ENCODE measurements at regions not wholly inside any gene's neighbourhood (a gene's known extent, or its start where the extent isn't known, plus 50 kb on each side); places are given as distances from the start of the nearest gene placed in this dataset.
"Not testable (repeated sequence)": the region's sequence is repeated elsewhere in the genome, so short reads cannot be mapped to it uniquely, and the experiment has no call there.

DNA sequence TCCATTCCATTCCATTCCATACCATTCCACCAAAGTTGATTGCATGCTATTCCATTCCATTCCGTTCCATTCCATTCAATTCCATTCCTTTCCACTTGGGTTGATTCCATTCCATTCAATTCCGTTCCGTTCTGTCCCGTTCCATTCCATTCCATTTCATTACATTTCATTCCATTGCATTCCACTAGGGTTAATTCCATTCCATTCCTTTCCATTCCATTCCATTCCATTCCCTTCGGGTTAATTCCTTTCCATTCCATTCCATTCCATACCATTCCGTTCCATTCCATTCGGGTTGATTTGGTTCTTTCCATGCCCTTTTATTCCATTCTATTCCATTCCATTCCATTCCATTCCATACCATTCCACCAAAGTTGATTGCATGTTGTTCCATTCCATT, 131.9 kb downstream of the CWH43 start:
- DNase-seq (ENCODE audit: low spot score), result not testable (repeated sequence)

DNA sequence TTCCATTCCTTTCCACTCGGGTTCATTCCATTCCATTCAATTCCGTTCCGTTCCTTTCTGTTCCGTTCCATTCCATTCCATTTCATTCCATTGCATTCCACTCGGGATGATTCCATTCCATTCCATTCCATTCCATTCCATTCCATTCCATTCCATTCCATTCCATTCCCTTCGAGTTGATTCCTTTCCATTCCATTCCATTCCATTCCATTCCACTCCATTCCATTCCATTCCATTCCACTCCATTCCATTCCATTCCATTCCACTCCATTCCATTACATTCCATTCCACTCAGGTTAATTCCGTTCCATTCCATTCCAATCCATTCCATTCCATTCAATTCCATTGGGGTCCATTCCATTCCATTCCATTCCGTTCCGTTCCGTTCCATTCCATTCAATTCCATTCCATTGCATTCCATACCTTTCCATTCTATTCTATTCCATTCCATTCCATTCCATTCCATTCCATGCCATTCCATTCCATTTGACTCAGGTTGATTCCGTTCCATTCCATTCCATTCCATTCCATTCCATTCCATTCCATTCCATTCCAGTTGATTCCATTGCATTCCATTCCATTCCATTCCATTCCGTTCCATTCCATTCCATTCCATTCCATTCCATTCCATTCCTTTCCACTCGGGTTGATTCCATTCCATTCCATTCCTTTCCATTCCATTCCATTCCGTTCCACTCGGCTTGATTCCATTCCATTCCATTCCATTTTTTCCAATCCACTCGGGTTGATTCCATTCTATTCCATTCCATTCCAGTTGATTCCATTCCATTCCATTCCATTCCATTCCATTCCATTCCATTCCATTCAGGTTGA, 132.5 kb downstream of the CWH43 start:
- not testable (repeated sequence) for DNase-seq (ENCODE audit: low spot score)

DNA sequence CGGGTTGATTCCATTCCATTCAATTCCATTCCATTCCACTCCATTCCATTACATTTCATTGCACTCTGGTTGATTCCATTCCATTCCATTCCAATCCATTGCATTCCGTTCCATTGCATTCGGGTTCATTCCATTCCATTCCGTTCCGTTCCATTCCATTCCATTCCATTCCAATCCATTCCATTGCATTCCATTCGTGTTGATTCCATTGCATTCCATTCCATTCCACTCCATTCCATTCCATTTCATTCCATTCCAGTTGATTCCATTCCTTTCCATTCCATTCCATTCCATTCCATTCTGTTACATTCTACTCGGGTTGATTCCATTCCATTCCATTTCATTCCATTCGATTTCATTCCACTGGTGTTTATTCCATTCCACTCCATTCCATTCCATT, 133.3 kb downstream of the CWH43 start:
- DNase-seq (ENCODE audit: low spot score), result not testable (repeated sequence)

DNA sequence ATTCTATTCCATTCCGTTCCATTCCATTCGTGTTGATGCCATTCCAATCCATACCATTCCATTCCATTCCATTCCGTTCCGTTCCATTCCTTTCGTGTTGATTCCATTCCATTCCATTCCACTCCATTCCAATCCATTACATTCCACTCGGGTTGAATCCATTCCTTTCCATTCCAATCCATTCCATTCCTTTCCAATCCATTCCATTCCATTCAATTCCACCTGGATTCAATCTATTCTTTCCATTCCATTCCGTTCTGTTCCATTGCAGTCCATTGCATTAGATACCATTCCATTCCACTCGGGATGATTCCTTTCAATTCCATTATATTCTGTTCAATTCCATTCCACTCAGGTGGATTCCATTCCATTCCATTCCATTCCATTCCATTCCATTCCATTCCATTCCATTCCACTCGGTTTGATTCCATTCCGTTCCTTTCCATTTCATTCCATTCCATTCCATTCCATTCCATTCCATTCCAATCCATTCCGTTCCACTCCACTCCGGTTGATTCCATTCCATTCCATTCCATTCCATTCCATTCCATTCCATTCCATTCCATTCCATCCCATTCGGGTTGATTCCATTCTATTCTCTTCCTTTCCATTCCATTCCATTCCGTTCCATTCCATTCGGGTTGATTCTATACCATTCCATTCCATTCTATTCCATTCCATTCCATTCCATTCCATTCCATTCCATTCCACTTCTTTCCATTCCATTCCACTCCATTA, 134.1 kb downstream of the CWH43 start:
- DNase-seq (ENCODE audit: low spot score), result not testable (repeated sequence)

DNA sequence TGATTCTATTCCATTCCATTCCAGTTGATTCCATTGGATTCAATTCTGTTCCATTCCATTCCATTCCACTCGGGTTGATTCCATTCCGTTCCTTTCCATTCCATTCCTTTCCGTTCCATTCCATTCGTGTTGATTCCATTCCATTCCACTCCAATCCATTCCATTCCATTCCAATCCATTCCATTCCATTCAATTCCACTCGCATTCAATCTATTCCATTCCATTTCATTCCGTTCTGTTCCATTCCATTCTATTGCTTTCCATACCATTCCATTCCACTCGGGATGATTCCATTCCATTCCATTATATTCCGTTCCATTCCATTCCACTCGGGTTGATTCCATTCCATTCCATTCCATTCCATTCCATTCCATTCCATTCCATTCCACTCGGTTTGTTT, 134.7 kb downstream of the CWH43 start:
- DNase-seq (ENCODE audit: low spot score), result peak; percentile 75

DNA sequence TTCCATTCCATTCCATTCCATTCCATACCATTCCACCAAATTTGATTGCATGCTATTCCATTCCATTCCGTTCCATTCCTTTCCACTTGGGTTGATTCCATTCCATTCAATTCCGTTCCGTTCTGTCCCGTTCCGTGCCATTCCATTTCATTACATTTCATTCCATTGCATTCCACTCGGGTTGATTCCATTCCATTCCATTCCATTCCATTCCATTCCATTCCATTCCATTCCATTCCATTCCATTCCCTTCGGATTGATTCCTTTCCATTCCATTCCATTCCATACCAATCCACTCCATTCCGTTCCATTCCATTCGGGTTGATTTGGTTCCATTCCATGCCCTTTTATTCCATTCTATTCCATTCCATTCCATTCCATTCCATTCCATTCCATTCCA, 140.4 kb downstream of the CWH43 start:
- not testable (repeated sequence) for DNase-seq (ENCODE audit: low spot score)

DNA sequence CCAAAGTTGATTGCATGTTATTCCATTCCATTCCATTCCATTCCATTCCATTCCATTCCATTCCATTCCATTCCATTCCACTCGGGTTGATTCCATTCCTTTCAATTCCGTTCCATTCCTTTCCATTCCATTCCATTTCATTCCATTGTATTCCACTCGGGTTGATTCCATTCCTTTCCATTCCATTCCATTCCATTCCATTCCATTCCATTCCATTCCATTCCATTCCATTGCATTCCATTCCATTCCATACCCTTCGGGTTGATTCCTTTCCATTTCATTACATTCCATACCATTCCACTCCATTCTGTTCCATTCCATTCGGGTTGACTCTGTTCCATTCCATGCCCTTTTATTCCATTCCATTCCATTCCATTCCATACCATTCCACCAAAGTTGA, 140.8 kb downstream of the CWH43 start:
- DNase-seq (ENCODE audit: low spot score), result not testable (repeated sequence)

DNA sequence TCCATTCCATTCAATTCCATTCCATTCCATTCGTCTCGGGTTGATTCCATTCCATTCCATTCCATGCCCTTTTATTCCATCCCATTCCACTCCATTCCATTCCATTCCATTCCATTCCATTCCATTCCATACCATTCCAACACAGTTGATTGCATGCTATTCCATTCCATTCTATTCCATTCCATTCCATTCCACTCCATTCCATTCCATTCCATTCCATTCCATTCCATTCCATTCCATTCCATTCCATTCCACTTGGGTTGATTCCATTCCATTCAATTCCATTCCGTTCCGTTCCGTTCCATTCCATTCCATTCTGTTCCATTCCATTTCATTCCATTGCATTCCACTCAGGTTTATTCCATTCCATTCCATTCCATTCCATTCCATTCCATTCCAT, 143.3 kb downstream of the CWH43 start:
- not testable (repeated sequence) for DNase-seq (ENCODE audit: low spot score)

DNA sequence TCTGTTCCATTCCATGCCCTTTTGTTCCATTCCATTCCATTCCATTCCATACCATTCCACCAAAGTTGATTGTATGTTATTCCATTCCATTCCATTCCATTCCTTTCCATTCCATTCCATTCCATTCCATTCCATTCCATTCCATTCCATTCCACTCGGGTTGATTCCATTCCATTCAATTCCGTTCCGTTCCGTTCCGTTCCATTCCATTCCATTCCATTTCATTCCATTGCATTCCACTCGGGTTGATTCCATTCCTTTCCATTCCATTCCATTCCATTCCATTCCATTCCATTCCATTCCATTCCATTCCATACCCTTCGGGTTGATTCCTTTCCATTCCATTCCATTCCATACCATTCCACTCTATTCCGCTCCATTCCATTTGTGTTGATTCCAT, 143.8 kb downstream of the CWH43 start:
- DNase-seq (ENCODE audit: low spot score), result not testable (repeated sequence)

DNA sequence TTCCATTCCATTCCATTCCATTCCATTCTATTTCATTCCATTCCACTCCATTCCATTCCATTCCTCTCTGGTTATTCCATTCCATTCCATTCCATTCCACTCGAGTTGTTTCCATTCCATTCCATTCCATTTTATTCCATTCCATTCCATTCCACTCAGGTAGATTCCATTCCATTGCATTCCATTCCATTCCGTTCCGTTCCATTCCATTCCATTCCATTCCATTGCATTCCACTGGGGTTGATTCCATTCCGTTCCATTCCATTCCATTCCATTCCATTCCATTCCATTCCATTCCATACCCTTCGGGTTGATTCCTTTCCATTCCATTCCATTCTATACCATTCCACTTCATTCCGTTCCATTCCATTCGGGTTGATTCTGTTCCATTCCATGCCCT, 144.6 kb downstream of the CWH43 start:
- not testable (repeated sequence) for DNase-seq (ENCODE audit: low spot score)

DNA sequence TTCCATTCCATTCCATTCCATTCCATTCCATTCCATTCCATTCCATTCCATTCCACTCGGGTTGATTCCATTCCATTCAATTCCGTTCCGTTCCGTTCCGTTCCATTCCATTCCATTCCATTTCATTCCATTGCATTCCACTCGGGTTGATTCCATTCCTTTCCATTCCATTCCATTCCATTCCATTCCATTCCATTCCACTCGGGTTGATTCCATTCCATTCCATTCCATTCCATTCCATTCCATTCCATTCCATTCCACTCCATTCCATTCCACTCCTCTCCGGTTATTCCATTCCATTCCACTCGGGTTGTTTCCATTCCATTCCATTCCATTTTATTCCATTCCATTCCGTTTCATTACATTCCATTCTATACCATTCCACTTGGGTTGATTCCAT, 151.0 kb downstream of the CWH43 start:
- DNase-seq (ENCODE audit: low spot score), result not testable (repeated sequence)

DNA sequence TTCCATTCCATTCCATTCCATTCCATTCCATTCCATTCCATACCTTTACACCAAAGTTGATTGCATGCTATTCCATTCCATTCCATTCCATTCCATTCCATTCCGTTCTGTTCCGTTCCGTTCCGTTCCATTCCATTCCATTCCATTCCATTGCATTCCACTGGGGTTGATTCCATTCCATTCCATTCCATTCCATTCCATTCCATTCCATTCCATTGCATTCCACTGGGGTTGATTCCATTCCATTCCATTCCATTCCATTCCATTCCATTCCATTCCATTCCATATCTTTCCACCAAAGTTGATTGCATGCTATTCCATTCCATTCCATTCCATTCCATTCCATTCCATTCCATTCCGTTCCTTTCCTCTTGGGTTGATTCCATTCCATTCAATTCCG, 151.9 kb downstream of the CWH43 start:
- DNase-seq (ENCODE audit: low spot score), result not testable (repeated sequence)

DNA sequence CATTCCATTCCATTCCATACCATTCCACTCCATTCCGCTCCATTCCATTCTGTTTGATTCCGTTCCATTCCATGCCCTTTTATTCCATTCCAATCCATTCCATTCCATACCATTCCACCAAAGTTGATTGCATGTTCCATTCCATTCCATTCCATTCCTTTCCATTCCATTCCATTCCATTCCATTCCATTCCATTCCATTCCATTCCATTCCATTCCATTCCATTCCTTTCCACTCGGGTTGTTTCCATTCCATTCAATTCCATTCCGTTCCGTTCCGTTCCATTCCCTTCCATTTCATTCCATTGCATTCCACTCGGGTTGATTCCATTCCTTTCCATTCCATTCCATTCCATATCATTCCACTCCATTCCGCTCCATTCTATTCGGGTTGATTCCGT, 152.7 kb downstream of the CWH43 start:
- DNase-seq (ENCODE audit: low spot score), result not testable (repeated sequence)

DNA sequence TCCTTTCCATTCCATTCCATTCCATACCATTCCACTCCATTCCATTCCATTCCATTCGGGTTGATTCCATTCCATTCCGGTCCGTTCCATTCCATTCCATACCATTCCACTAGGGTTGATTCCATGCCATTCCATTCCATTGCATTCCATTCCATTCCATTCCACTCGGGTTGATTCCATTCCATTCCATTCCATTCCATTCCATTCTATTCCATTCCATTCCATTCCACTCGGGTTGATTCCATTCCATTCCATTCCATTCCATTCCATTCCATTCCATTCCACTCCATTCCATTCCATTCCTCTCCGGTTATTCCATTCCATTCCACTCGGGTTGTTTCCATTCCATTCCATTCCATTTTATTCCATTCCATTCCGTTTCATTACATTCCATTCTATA, 153.4 kb downstream of the CWH43 start:
- DNase-seq (ENCODE audit: low spot score), result not testable (repeated sequence)

DNA sequence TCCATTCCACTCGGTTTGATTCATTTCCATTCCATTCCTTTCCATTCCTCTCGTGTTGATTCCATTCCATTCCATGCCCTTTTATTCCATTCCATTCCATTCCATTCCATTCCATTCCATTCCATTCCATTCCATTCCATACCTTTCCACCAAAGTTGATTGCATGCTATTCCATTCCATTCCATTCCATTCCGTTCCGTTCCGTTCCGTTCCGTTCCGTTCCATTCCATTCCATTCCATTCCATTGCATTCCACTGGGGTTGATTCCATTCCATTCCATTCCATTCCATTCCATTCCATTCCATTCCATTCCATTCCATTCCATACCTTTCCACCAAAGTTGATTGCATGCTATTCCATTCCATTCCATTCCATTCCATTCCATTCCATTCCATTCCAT, 154.3 kb downstream of the CWH43 start:
- DNase-seq (ENCODE audit: low spot score), result not testable (repeated sequence)

DNA sequence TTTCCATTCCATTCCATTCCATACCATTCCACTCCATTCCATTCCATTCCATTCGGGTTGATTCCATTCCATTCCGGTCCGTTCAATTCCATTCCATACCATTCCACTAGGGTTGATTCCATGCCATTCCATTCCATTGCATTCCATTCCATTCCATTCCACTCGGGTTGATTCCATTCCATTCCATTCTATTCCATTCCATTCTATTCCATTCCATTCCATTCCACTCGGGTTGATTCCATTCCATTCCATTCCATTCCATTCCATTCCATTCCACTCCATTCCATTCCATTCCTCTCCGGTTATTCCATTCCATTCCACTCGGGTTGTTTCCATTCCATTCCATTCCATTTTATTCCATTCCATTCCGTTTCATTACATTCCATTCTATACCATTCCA, 155.9 kb downstream of the CWH43 start:
- not testable (repeated sequence) for DNase-seq (ENCODE audit: low spot score)

DNA sequence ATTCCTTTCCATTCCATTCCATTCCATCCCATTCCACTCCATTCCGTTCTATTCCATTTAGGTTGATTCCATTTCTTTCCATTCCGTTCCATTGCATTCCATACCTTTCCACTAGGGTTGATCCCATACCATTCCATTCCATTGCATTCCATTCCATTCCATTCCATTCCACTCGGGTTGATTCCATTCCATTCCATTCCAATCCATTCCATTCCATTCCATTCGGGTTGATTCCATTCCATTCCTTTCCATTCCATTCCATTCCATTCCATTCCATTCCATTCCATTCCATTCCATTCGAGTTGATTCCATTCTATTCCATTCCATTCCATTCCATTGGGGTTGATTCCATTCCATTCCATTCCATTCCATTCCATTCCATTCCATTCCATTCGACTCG, 161.1 kb downstream of the CWH43 start:
- DNase-seq (ENCODE audit: low spot score), result not testable (repeated sequence)

DNA sequence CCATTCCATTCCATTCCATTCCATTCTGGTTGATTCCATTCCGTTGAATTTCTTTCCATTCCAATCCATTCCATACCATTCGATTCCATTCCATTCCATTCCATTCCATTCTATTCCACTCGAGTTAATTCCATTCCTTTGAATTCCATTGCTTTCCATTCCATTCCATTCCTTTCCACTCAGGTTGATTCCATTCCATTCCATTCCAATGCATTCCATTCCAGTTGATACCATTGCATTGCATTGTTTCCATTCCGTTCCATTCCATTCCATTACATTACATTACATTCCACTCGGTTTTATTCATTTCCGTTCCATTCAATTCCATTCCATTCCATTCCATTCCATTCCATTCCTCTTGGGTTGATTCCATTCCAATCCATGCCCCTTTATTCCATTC, 161.5 kb downstream of the CWH43 start:
- DNase-seq (ENCODE audit: low spot score), result not testable (repeated sequence)

DNA sequence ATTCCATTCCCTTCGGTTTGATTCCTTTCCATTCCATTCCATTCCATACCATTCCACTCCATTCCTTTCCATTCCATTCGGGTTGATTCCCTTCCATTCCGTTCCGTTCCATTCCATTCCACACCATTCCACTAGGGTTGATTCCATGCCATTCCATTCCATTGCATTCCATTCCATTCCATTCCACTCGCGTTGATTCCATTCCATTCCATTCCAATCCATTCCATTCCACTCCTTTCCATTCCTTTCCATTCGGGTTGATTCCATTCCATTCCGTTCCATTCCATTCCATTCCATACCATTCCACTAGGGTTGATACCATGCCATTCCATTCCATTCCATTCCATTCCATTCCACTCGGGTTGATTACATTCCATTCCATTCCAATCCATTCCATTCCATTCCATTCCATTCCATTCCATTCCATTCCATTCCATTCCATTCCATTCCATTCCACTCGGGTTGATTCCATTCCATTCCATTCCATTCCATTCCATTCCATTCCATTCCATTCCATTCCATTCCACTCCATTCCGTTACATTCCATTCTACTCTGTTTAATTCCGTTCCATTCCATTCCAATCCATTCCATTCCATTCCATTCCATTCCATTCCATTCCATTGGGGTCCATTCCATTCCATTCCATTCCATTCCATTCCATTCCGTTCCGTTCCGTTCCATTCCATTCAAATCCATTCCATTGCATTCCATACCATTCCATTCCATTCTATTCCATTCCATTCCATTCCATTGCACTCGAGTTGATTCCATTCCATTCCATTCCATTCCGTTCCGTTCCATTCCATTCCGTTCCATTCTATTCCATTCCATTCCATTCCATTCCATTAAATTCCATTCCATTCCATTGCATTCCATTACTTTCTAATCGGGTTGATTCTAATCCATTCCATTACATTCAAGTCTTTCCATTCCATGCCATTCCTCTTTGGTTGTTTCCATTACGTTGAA, 163.2 kb downstream of the CWH43 start:
- peak; percentile 100 for DNase-seq (ENCODE audit: low spot score)

DNA sequence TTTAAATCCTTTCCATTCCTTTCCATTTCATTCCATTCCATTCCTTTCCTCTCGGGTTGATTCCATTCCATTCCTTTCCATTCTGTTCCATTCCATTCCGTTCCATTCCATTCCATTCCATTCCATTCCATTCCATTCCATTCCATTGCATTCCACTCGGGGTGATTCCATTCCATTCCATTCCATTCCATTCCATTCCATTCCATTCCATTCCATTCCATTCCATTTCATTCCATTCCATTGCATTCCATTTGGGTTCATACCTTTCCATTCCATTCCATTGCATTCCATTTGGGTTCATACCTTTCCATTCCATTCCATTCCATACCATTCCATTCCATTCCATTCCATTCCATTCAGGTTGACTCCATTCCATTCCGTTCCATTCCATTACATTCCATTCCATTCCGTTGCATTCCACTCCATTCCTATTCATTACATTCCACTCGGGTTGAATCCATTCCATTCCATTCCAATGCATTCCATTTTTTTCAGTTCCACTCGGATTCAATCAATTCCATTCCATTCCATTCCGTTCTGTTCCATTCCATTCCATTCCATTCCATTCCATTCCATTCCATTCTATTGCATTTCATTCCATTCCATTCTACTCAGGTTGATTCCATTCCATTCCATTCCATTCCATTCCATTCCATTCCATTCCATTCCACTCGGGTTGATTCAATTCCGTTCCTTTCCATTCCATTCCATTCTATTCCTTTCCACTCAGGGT, 164.4 kb downstream of the CWH43 start:
- DNase-seq (ENCODE audit: low spot score), result not testable (repeated sequence)

DNA sequence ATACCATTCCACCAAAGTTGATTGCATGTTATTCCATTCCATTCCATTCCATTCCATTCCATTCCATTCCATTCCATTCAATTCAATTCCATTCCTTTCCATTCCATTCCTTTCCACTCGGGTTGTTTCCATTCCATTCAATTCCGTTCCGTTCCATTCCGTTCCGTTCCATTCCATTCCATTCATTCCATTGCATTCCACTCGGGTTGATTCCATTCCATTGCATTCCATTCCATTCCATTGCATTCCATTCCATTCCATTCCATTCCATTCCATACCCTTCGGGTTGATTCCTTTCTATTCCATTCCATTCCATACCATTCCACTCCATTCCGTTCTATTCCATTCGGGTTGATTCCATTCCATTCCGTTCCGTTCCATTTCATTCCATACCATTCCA, 166.9 kb downstream of the CWH43 start:
- DNase-seq (ENCODE audit: low spot score), result not testable (repeated sequence)

Measured in kidney capillary endothelial cell (primary cell).